ENCODE measurements at regions not wholly inside any gene's neighbourhood (a gene's known extent, or its start where the extent isn't known, plus 50 kb on each side); places are given as distances from the start of the nearest gene placed in this dataset.

- TF ChIP-seq CTCF (IDR thresholded peaks at IDR 0.05) (no peak), POLR2A (IDR thresholded peaks at IDR 0.05) (no peak)
Observed at GRCh38 chr5:56359809-56360685, 126.9 kb upstream of the ANKRD55 start.

All from testis (tissue), 2 donors.